ENCODE measurements at regions not wholly inside any gene's neighbourhood (a gene's known extent, or its start where the extent isn't known, plus 50 kb on each side); places are given as distances from the start of the nearest gene placed in this dataset.

- H3K36me3 ChIP-seq = no peaks in the 10 kb centered on the region
- H3K27ac ChIP-seq = no peak overlapping the region
- TF ChIP-seq CTCF (IDR thresholded peaks at IDR 0.05) = no peak
- no peaks in the 10 kb centered on the region for H3K27me3 ChIP-seq (ENCODE audit: low read depth)
- DNase-seq (no peak), ATAC-seq (no peak)
- H3K9me3 ChIP-seq = no peaks in the 10 kb centered on the region
- no peak overlapping the region for H3K4me3 ChIP-seq
- intact Hi-C loops (cut with DNase I) = no loop called here
- H3K4me1 ChIP-seq = no peaks in the 10 kb centered on the region
Measured at GRCh38 chr13:33373624-33374023, 88.1 kb upstream of the STARD13 start.

DNA sequence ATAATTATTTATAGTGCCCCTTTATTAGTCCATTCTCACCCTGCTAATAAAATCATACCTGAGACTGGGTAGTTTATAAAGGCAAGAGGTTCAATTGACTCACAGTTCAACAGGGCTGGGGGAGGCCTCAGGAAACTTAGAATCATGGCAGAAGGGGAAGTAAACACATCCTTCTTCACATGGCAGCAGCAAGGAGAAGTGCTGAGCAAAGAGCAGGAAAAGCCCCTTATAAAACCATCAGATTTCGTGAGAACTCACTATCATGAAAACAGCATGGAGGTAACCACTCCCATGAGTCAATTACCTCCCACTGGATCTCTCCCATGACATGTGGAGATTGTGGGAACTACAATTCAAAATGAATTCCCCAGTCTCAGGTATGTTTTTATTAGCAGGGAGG is 89.9 kb upstream of the STARD13 start:
- no peak for ATAC-seq
- no peak for DNase-seq
- H3K27me3 ChIP-seq (ENCODE audit: low read depth) = no peaks in the 10 kb centered on the region
- intact Hi-C loops (cut with DNase I) = no loop called here
- H3K4me1 ChIP-seq = no peaks in the 10 kb centered on the region
- TF ChIP-seq CTCF (IDR thresholded peaks at IDR 0.05) = no peak
- H3K9me3 ChIP-seq = no peaks in the 10 kb centered on the region
- no peak overlapping the region for H3K27ac ChIP-seq
- H3K4me3 ChIP-seq = no peak overlapping the region
- H3K36me3 ChIP-seq = no peaks in the 10 kb centered on the region

DNA sequence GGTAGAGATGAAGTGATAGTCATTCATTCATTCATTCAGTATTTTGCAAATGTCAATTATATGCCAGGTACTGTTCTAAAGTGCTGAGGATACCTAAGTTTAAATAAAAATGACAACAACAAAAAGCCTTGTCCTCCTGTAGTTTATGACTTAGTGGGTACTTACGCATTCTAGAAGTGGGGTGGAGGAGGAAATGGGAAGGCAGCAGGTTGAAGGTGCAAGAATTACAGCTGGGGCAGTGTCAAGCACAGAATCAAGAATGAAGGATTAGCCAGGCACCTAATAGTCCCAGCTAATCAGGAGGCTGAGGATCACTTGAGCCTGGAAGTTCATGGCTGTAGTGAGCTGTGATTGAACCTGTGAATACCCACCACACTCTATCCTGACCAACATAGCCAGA is 90.7 kb upstream of the STARD13 start:
- Histone ChIP-seq H3K4me1 (no peaks in the 10 kb centered on the region), H3K36me3 (no peaks in the 10 kb centered on the region), H3K9me3 (no peaks in the 10 kb centered on the region), H3K4me3 (no peak overlapping the region), H3K27me3 (ENCODE audit: low read depth) (no peaks in the 10 kb centered on the region), H3K27ac (no peak overlapping the region)
- no peak for ATAC-seq
- intact Hi-C loops (cut with DNase I) = no loop called here
- DNase-seq = no peak
- TF ChIP-seq CTCF (IDR thresholded peaks at IDR 0.05) = no peak

- no peak for TF ChIP-seq CTCF (IDR thresholded peaks at IDR 0.05)
- no peak overlapping the region for H3K27ac ChIP-seq
- H3K36me3 ChIP-seq = no peaks in the 10 kb centered on the region
- intact Hi-C loops (cut with DNase I) = no loop called here
- no peaks in the 10 kb centered on the region for H3K4me1 ChIP-seq
- no peak overlapping the region for H3K4me3 ChIP-seq
- H3K9me3 ChIP-seq = no peaks in the 10 kb centered on the region
- no peaks in the 10 kb centered on the region for H3K27me3 ChIP-seq (ENCODE audit: low read depth)
- ATAC-seq = no peak
- DNase-seq = no peak
Measured at GRCh38 chr13:33377411-33377810, 91.9 kb upstream of the STARD13 start.

GRCh38 chr13:33377825-33378224 is 92.3 kb upstream of the STARD13 start:
- Histone ChIP-seq H3K4me3 (no peak overlapping the region), H3K27ac (no peak overlapping the region), H3K9me3 (no peaks in the 10 kb centered on the region), H3K36me3 (no peaks in the 10 kb centered on the region), H3K27me3 (ENCODE audit: low read depth) (no peaks in the 10 kb centered on the region), H3K4me1 (no peaks in the 10 kb centered on the region)
- intact Hi-C loops (cut with DNase I) = no loop called here
- DNase-seq (no peak), ATAC-seq (no peak)
- TF ChIP-seq CTCF (IDR thresholded peaks at IDR 0.05) = no peak

DNA sequence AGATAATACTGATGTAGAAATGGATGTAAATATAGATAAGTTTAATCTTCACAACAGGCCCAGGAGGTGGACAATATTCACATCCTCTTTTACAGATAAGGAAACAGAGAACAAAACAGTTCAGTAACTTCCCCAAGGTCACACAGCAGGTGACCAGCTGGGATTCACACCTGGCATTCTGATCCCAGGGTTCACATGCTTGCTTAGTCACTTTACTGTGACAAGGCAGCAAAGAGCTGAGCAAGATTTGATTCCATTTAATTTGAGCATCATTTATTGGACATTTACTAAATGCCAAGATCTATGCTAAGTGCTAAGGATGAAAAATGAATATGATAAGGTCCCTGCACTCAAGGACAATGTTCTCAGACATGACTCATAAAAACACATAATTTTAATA is 94.1 kb upstream of the STARD13 start:
- Histone ChIP-seq H3K9me3 (no peaks in the 10 kb centered on the region), H3K36me3 (no peaks in the 10 kb centered on the region), H3K27ac (no peak overlapping the region), H3K4me3 (no peak overlapping the region), H3K27me3 (ENCODE audit: low read depth) (no peaks in the 10 kb centered on the region), H3K4me1 (no peaks in the 10 kb centered on the region)
- ATAC-seq (no peak), DNase-seq (no peak)
- TF ChIP-seq CTCF (IDR thresholded peaks at IDR 0.05) = no peak
- intact Hi-C loops (cut with DNase I) = no loop called here

Data from lower lobe of right lung (tissue), 2 donors.